B cell (primary cell): ENCODE measurements at regions not wholly inside any gene's neighbourhood (a gene's known extent, or its start where the extent isn't known, plus 50 kb on each side); places are given as distances from the start of the nearest gene placed in this dataset.

ENCODE experiments used
- ATAC-seq: fragments of 200-7000 bp; cut with Tn5 transposase; one replicate; pipeline ENCODE4 v1.10.0; 2021; ENCODE audit warnings: low read depth, mild to moderate bottlenecking, moderate number of reproducible peaks, moderate library complexity
- CTCF ChIA-PET: fragments of 350-600 bp; sonication (Branson Sonifier 250); formaldehyde crosslinking; loops from one replicate; lab custom pipeline; 2021; ENCODE audit warnings: antibody characterized with exemption, inconsistent platforms; lab: Charles Lee
- POLR2A ChIA-PET: fragments of 350-600 bp; sonication (Branson Sonifier 250); formaldehyde crosslinking; loops from one replicate; lab custom pipeline; 2021; ENCODE audit warnings: antibody characterized with exemption; lab: Charles Lee
- DNase-seq: peaks from one replicate; pipeline ENCODE4 v3.0.0; 2013
- H2AFZ ChIP-seq: 2 replicates; pipeline ENCODE4 v1.6.1; 2012; ENCODE audit warnings: mild to moderate bottlenecking, low read depth, low read length; ENCODE audit not compliant: insufficient read depth, poor library complexity, severe bottlenecking
- H3K27ac ChIP-seq, 2 donors: 1 replicate in 1 of 2; 2 replicates in 1 of 2; pipeline ENCODE4 v1.5.1; 2012 to 2013; ENCODE audit warnings: low read length in 2 of 2, mild to moderate bottlenecking in 2 of 2, moderate library complexity in 1 of 2
- H3K27me3 ChIP-seq, 4 experiments: fragments of 200-600 bp in 1 of 4; sonication (generic) in 1 of 4; replicated peaks in 1 of 4; 1 replicate in 2 of 4; 2 replicates in 2 of 4; pipeline versions ENCODE4 v1.6.1 to v1.7.0; 2013 to 2016; ENCODE audit warnings: low read length in 3 of 4, mild to moderate bottlenecking in 2 of 4, mixed read lengths in 1 of 4, moderate library complexity in 1 of 4; ENCODE audit not compliant: insufficient read depth in 4 of 4, control insufficient read depth in 3 of 4; ENCODE audit errors: control extremely low read depth in 1 of 4
- H3K36me3 ChIP-seq, 2 experiments: replicated peaks in 1 of 2; 1 replicate in 1 of 2; 2 replicates in 1 of 2; pipeline versions ENCODE4 v1.6.1 to v1.7.1; 2013; ENCODE audit warnings: low read length in 1 of 2; ENCODE audit not compliant: insufficient read depth in 2 of 2, control insufficient read depth in 1 of 2; ENCODE audit errors: control extremely low read depth in 1 of 2, extremely low read depth in 1 of 2
- H3K4me1 ChIP-seq, 2 donors: fragments of 200-600 bp in 1 of 2; sonication (generic) in 1 of 2; 1 replicate in 1 of 2; 2 replicates in 1 of 2; pipeline versions ENCODE4 v1.5.1 to v1.6.1; 2013 to 2017; ENCODE audit warnings: low read length in 2 of 2; ENCODE audit not compliant: control insufficient read depth in 2 of 2, insufficient read depth in 2 of 2
- H3K4me2 ChIP-seq: replicated peaks from 2 replicates; pipeline ENCODE3; 2012; ENCODE audit warnings: mild to moderate bottlenecking, low read depth, low read length; ENCODE audit not compliant: poor library complexity, severe bottlenecking
- H3K4me3 ChIP-seq, 5 experiments: fragments of 200-600 bp in 1 of 5; sonication (generic) in 1 of 5; 1 replicate in 3 of 5; 2 replicates in 2 of 5; pipeline versions ENCODE4 v1.5.1 to v1.7.0; 2011 to 2016; ENCODE audit warnings: low read length in 4 of 5, mild to moderate bottlenecking in 4 of 5, low read depth in 2 of 5, control low read depth in 1 of 5, moderate library complexity in 1 of 5; ENCODE audit not compliant: insufficient read depth in 1 of 5; ENCODE audit errors: control extremely low read depth in 1 of 5, extremely low read depth in 1 of 5
- H3K79me2 ChIP-seq: fragments of 200-600 bp; sonication (generic); one replicate; pipeline ENCODE4 v1.6.0; 2016; ENCODE audit warnings: low read length; ENCODE audit not compliant: control insufficient read depth, insufficient read depth
- H3K9ac ChIP-seq: fragments of 200-600 bp; sonication (generic); 2 replicates; pipeline ENCODE4 v1.6.1; 2017; ENCODE audit warnings: mild to moderate bottlenecking, low read length, moderate library complexity
- H3K9me3 ChIP-seq, 3 donors: one replicate each; pipeline versions ENCODE4 v1.6.1 to v1.7.1; 2013; ENCODE audit warnings: low read length in 2 of 3; ENCODE audit not compliant: control insufficient read depth in 2 of 3, insufficient read depth in 1 of 3; ENCODE audit errors: control extremely low read depth in 1 of 3
- H4K20me1 ChIP-seq: 2 replicates; pipeline ENCODE4 v1.6.0; 2012; ENCODE audit warnings: mild to moderate bottlenecking, low read length; ENCODE audit not compliant: insufficient read depth, control insufficient read depth, poor library complexity, severe bottlenecking
- H3K27ac Mint-ChIP-seq: one replicate; pipeline ENCODE4 v1.8.0; 2021; ENCODE audit warnings: mixed read lengths
- H3K27me3 Mint-ChIP-seq: one replicate; pipeline ENCODE4 v1.8.0; 2021; ENCODE audit warnings: mixed read lengths
- H3K4me1 Mint-ChIP-seq: one replicate; pipeline ENCODE4 v1.8.0; 2021; ENCODE audit warnings: mixed read lengths
- H3K4me3 Mint-ChIP-seq: one replicate; pipeline ENCODE4 v1.8.0; 2021; ENCODE audit warnings: mixed read lengths
- H3K9me3 Mint-ChIP-seq: one replicate; pipeline ENCODE4 v1.8.0; 2022; ENCODE audit warnings: mixed read lengths; ENCODE audit not compliant: insufficient read depth
- CTCF ChIP-seq: fragments of 200-600 bp; IDR thresholded peaks from one replicate; pipeline ENCODE4 v1.8.0; 2022; ENCODE audit warnings: antibody characterized with exemption, mild to moderate bottlenecking
- EZH2 ChIP-seq: IDR thresholded peaks from 2 replicates; pipeline ENCODE4 v1.6.1; 2012; ENCODE audit warnings: borderline replicate concordance, low read depth, mild to moderate bottlenecking, moderate library complexity, low read length; ENCODE audit not compliant: insufficient read depth, poor library complexity, severe bottlenecking
- WGBS: methylation state at CpG from one replicate; pipeline ENCODE4 v1.1.5; 2013; ENCODE audit warnings: missing lambda C conversion rate; ENCODE audit not compliant: insufficient coverage; 5-methylcytosine and 5-hydroxymethylcytosine counted together
- intact Hi-C: fragments of 100-400 bp; cut with micrococcal nuclease; formaldehyde crosslinking; loops from one replicate; pipeline ENCODE4 v1.10.0; 2022

GRCh38 chr15:39230908-39231285 is 350.0 kb upstream of the THBS1 start:
- TF ChIP-seq CTCF (no peak), EZH2 (no peak)
- no peaks in the 10 kb centered on the region for H3K79me2 ChIP-seq
- H4K20me1 ChIP-seq, result no peaks in the 10 kb centered on the region
- H3K36me3 ChIP-seq, result no peaks in the 10 kb centered on the region
- DNase-seq, result no peak
- intact Hi-C loops, result no loop called here
- H3K4me3 ChIP-seq, result no peak overlapping the region
- H3K4me3 Mint-ChIP-seq, result no peak overlapping the region
- no peaks in the 10 kb centered on the region for H3K4me1 Mint-ChIP-seq
- H3K27me3 Mint-ChIP-seq, result no peaks in the 10 kb centered on the region
- no peak overlapping the region for H3K27ac Mint-ChIP-seq
- no peak overlapping the region for H3K9ac ChIP-seq
- ChIA-PET CTCF (no interaction called here), POLR2A (no interaction called here)
- no CpG with 5 or more reads among the region's 1 CpG for WGBS
- no peak for ATAC-seq
- no peak overlapping the region for H3K4me2 ChIP-seq
- H3K9me3 Mint-ChIP-seq, result no peaks in the 10 kb centered on the region
- H3K27ac ChIP-seq, result no peak overlapping the region
- no peaks in the 10 kb centered on the region for H3K27me3 ChIP-seq
- peaks cover 0 to 4% (median 0%) of the 10 kb centered on the region in 3 donors for H3K9me3 ChIP-seq
- H2AFZ ChIP-seq, result no peak overlapping the region
- H3K4me1 ChIP-seq, result no peaks in the 10 kb centered on the region

- H4K20me1 ChIP-seq, result no peaks in the 10 kb centered on the region
- Mint-ChIP-seq H3K4me1 (no peaks in the 10 kb centered on the region), H3K27ac (no peak overlapping the region), H3K9me3 (no peaks in the 10 kb centered on the region), H3K4me3 (no peak overlapping the region), H3K27me3 (no peaks in the 10 kb centered on the region)
- no peak overlapping the region for H3K27ac ChIP-seq
- ATAC-seq (no peak), DNase-seq (no peak)
- no peaks in the 10 kb centered on the region for H3K4me1 ChIP-seq
- H2AFZ ChIP-seq, result no peak overlapping the region
- ChIA-PET POLR2A (no interaction called here), CTCF (no interaction called here)
- H3K79me2 ChIP-seq, result no peaks in the 10 kb centered on the region
- no peak overlapping the region for H3K4me2 ChIP-seq
- no peak overlapping the region for H3K4me3 ChIP-seq
- intact Hi-C loops, result no loop called here
- peaks cover 0 to 4% (median 0%) of the 10 kb centered on the region in 3 donors for H3K9me3 ChIP-seq
- H3K36me3 ChIP-seq, result no peaks in the 10 kb centered on the region
- TF ChIP-seq EZH2, result no peak
- no peak overlapping the region for H3K9ac ChIP-seq
- WGBS, result 90% methylated on average over 4 of the region's 4 CpGs
- H3K27me3 ChIP-seq, result no peaks in the 10 kb centered on the region
These were observed 348.4 kb upstream of the THBS1 start for GRCh38 chr15:39232512-39232911.
